ENCODE measurements at regions not wholly inside any gene's neighbourhood (a gene's known extent, or its start where the extent isn't known, plus 50 kb on each side); places are given as distances from the start of the nearest gene placed in this dataset.

DNA sequence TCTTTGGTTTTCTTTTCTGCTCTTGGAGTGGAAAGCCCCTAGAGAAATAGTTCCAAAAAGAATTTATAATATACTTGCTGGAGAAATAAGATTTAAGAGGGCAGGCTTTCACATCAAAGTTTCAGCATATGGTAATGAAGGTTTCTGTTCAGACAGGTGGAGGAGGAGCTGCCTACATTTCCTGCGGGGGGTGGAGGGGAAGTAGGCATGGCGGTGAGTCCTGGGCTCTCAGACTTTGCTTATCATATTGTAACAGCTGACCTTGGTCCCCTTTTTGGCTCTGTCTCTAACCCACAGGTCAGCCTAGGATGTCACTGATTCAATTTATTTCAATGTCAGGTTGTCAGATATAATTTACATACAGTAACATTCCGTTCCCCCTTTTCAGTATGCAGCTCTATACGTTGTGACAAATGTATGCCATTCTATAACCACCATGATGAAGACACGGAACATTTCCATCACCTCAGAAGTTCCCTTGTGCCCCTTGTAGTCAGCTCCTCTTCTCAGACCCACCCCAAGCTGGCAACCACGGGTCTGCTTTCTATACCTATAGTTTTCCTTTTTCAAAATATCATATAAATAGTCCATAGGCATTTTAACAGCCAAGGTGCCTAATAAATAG, 77.6 kb upstream of the GGTLC1 start:
- TF ChIP-seq, protein P1, sequence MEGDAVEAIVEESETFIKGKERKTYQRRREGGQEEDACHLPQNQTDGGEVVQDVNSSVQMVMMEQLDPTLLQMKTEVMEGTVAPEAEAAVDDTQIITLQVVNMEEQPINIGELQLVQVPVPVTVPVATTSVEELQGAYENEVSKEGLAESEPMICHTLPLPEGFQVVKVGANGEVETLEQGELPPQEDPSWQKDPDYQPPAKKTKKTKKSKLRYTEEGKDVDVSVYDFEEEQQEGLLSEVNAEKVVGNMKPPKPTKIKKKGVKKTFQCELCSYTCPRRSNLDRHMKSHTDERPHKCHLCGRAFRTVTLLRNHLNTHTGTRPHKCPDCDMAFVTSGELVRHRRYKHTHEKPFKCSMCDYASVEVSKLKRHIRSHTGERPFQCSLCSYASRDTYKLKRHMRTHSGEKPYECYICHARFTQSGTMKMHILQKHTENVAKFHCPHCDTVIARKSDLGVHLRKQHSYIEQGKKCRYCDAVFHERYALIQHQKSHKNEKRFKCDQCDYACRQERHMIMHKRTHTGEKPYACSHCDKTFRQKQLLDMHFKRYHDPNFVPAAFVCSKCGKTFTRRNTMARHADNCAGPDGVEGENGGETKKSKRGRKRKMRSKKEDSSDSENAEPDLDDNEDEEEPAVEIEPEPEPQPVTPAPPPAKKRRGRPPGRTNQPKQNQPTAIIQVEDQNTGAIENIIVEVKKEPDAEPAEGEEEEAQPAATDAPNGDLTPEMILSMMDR (IDR thresholded peaks at IDR 0.05): no peak
- no peak for TF ChIP-seq POLR2A (IDR thresholded peaks at IDR 0.05)

Measured in heart left ventricle (tissue), 13 donors.